Neural progenitor cell (in vitro differentiated cells): ENCODE measurements at regions not wholly inside any gene's neighbourhood (a gene's known extent, or its start where the extent isn't known, plus 50 kb on each side); places are given as distances from the start of the nearest gene placed in this dataset.

Experiments
- DNase-seq: peaks from one replicate; pipeline ENCODE4 v3.0.0-alpha.2; 2016; ENCODE audit warnings: low spot score
- H2AFZ ChIP-seq: fragments of 200-600 bp; sonication (generic); replicated peaks from 2 replicates; pipeline ENCODE4 v1.6.1; 2016; ENCODE audit warnings: antibody characterized with exemption
- H3F3A ChIP-seq: fragments of 200-600 bp; sonication (generic); 2 replicates; pipeline ENCODE4 v1.6.1; 2016; ENCODE audit warnings: antibody characterized with exemption, low read depth
- H3K27ac ChIP-seq: fragments of 200-600 bp; sonication (generic); 2 replicates; pipeline ENCODE4 v1.5.1; 2016; ENCODE audit warnings: mild to moderate bottlenecking
- H3K27me3 ChIP-seq: fragments of 200-600 bp; sonication (generic); 2 replicates; pipeline ENCODE4 v1.6.1; 2016; ENCODE audit warnings: mild to moderate bottlenecking, moderate library complexity
- H3K36me3 ChIP-seq: fragments of 200-600 bp; sonication (generic); 2 replicates; pipeline ENCODE4 v1.5.1; 2016
- H3K4me1 ChIP-seq: fragments of 200-600 bp; sonication (generic); 2 replicates; pipeline ENCODE4 v1.6.1; 2016; ENCODE audit warnings: mixed run types
- H3K4me2 ChIP-seq: fragments of 200-600 bp; sonication (generic); 2 replicates; pipeline ENCODE4 v1.6.1; 2016
- H3K4me3 ChIP-seq: fragments of 200-600 bp; sonication (generic); 2 replicates; pipeline ENCODE4 v1.5.1; 2016
- H3K79me2 ChIP-seq: fragments of 200-600 bp; sonication (generic); 2 replicates; pipeline ENCODE4 v1.6.1; 2016; ENCODE audit warnings: low read depth
- H3K9ac ChIP-seq: fragments of 200-600 bp; sonication (generic); 2 replicates; pipeline ENCODE4 v1.6.1; 2016
- H3K9me3 ChIP-seq: fragments of 200-600 bp; sonication (generic); 2 replicates; pipeline ENCODE4 v1.5.1; 2016; ENCODE audit warnings: low read depth
- H4K20me1 ChIP-seq: fragments of 200-600 bp; sonication (generic); 2 replicates; pipeline ENCODE4 v1.6.1; 2016; ENCODE audit warnings: low read depth
- H3K27ac Mint-ChIP-seq: 3 replicates; pipeline ENCODE4 v1.8.0; 2021; ENCODE audit warnings: mixed read lengths
- H3K27me3 Mint-ChIP-seq: 2 replicates; pipeline ENCODE4 v1.8.0; 2022; ENCODE audit warnings: low read depth, mild to moderate bottlenecking, inconsistent platforms, moderate library complexity, mixed read lengths; ENCODE audit not compliant: insufficient read depth
- H3K36me3 Mint-ChIP-seq: 3 replicates; pipeline ENCODE4 v1.8.0; 2021; ENCODE audit warnings: mixed read lengths
- H3K4me1 Mint-ChIP-seq: 3 replicates; pipeline ENCODE4 v1.8.0; 2021; ENCODE audit warnings: mixed read lengths
- H3K4me3 Mint-ChIP-seq: 3 replicates; pipeline ENCODE4 v1.8.0; 2021; ENCODE audit warnings: mild to moderate bottlenecking, moderate library complexity, mixed read lengths
- H3K9me3 Mint-ChIP-seq: 3 replicates; pipeline ENCODE4 v1.8.0; 2020; ENCODE audit warnings: mixed read lengths
- EZH2 ChIP-seq: fragments of 200-600 bp; sonication (generic); IDR thresholded peaks from 2 replicates; pipeline ENCODE4 v1.6.1; 2017; ENCODE audit warnings: antibody characterized with exemption, mild to moderate bottlenecking, moderate library complexity
- EZH2phosphoT487 ChIP-seq: fragments of 200-600 bp; sonication (generic); IDR thresholded peaks from 2 replicates; pipeline ENCODE4 v1.6.1; 2017; ENCODE audit warnings: antibody characterized with exemption
- TF ChIP-seq, protein P1 (sequence below): fragments of 200-600 bp; sonication (generic); IDR thresholded peaks from 2 replicates; pipeline ENCODE4 v1.5.1; 2017; ENCODE audit warnings: antibody characterized with exemption, mild to moderate bottlenecking

DNA sequence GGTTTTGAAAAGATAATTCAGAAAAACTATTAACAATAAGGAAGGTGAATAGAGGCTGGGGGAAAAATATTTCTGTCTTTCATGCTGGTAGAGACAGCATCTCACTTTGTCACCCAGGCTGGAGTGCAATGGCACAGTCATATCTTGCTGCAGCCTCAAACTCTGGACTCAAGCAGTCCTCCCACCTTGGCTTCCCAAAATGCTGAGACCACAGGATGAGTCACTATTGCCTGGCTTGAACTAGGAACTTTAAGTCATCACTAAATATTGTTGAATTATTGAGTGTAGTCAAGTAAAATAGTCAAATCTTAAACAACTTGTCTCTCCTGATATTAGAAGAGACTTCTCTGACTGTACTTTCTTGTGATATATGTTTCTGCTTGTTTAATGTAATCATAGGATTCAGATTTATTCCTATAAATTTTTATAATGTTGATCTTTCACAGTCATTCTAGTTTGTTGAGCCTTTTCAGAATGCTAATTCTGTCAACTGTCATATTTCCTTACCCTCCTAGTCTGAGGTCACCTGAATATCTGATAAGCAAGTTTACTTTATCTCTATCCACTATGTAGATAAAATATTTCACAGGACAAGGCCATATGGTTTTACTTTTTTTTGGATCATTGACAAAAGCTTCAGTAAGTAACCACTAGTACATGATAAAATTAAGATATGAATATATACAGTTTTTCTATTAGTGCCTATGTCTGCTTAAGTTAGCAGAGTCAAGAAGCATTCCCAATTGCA lies 1696.5 kb downstream of the MAT2B start:
- Histone ChIP-seq H3K27ac (no peak overlapping the region), H3K36me3 (no peaks in the 10 kb centered on the region), H3K4me2 (no peak overlapping the region), H2AFZ (no peak overlapping the region), H3K9ac (no peak overlapping the region), H3K79me2 (no peaks in the 10 kb centered on the region), H3F3A (no peaks in the 10 kb centered on the region), H3K4me1 (no peaks in the 10 kb centered on the region), H4K20me1 (no peaks in the 10 kb centered on the region), H3K9me3 (no peaks in the 10 kb centered on the region), H3K4me3 (no peak overlapping the region), H3K27me3 (no peaks in the 10 kb centered on the region)
- peaks cover 14% of the 10 kb centered on the region for H3K4me1 Mint-ChIP-seq
- no peak for DNase-seq
- no peak overlapping the region for H3K27ac Mint-ChIP-seq
- no peaks in the 10 kb centered on the region for H3K9me3 Mint-ChIP-seq
- no peaks in the 10 kb centered on the region for H3K27me3 Mint-ChIP-seq
- no peaks in the 10 kb centered on the region for H3K36me3 Mint-ChIP-seq
- H3K4me3 Mint-ChIP-seq, result no peak overlapping the region
- no peak for TF ChIP-seq EZH2
- TF ChIP-seq, protein P1, sequence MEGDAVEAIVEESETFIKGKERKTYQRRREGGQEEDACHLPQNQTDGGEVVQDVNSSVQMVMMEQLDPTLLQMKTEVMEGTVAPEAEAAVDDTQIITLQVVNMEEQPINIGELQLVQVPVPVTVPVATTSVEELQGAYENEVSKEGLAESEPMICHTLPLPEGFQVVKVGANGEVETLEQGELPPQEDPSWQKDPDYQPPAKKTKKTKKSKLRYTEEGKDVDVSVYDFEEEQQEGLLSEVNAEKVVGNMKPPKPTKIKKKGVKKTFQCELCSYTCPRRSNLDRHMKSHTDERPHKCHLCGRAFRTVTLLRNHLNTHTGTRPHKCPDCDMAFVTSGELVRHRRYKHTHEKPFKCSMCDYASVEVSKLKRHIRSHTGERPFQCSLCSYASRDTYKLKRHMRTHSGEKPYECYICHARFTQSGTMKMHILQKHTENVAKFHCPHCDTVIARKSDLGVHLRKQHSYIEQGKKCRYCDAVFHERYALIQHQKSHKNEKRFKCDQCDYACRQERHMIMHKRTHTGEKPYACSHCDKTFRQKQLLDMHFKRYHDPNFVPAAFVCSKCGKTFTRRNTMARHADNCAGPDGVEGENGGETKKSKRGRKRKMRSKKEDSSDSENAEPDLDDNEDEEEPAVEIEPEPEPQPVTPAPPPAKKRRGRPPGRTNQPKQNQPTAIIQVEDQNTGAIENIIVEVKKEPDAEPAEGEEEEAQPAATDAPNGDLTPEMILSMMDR, result no peak

DNA sequence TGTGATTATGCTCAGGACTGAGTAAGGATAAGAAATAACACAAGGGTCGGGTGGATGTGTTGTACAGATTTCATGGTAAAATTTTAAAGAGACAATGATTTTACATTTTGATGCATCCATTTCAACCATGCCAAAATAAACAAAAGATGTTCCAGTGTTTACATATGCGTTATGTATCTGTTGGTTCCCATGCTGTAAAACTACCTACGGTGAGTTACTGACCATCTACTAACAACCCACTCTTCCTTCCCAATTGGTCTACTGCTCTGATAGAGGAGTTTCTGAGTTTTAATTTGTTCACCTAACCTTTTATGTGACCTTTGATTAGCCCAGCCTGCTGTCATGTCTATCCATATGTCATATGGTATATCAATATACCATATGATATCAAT lies 1697.1 kb downstream of the MAT2B start:
- Histone ChIP-seq H3K27me3 (no peaks in the 10 kb centered on the region), H2AFZ (no peak overlapping the region), H3K36me3 (no peaks in the 10 kb centered on the region), H3K4me3 (no peak overlapping the region), H3K27ac (no peak overlapping the region), H3K4me2 (no peak overlapping the region), H4K20me1 (no peaks in the 10 kb centered on the region), H3K9me3 (no peaks in the 10 kb centered on the region), H3F3A (no peaks in the 10 kb centered on the region), H3K9ac (no peak overlapping the region), H3K79me2 (no peaks in the 10 kb centered on the region), H3K4me1 (no peaks in the 10 kb centered on the region)
- Mint-ChIP-seq H3K27me3 (no peaks in the 10 kb centered on the region), H3K4me1 (peaks cover 14% of the 10 kb centered on the region), H3K4me3 (no peak overlapping the region), H3K9me3 (no peaks in the 10 kb centered on the region), H3K27ac (no peak overlapping the region), H3K36me3 (no peaks in the 10 kb centered on the region)
- TF ChIP-seq, protein P1, result no peak
- TF ChIP-seq EZH2 (no peak), EZH2phosphoT487 (no peak)
- DNase-seq, result no peak

DNA sequence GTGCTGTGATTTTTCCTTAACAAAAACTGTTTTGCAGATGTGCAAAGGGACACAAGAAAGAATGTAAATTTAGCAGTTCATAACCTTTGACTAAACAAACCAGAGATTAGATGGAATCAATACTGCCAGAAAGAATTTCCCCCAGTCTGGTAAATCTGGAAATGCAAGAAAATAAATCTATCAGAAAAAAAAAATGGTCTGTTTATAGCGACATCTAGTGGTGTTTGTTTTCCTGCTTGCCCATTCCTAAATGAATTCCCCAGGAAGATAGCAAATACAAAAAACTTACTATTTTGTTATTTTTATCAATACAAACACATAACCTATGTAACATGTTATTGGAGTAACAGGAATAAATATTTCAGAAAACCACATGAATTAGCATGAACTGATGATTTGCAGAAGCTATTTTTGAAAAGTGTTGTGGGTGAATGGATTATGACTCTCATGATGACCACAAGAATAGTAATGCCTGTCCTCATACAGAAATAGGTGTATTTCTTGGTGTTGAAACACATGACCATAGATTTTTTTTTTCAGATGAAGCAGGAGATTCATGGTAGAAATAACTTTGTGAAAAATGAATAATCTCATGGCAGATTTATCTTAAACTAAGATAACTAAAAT lies 1703.8 kb downstream of the MAT2B start:
- no peak overlapping the region for H3K4me3 Mint-ChIP-seq
- Histone ChIP-seq H3K4me1 (no peaks in the 10 kb centered on the region), H3K27ac (no peak overlapping the region), H3K4me3 (no peak overlapping the region), H4K20me1 (no peaks in the 10 kb centered on the region), H3K9ac (no peak overlapping the region), H3K79me2 (no peaks in the 10 kb centered on the region), H3K4me2 (no peak overlapping the region), H3F3A (no peaks in the 10 kb centered on the region), H2AFZ (no peak overlapping the region), H3K36me3 (no peaks in the 10 kb centered on the region), H3K27me3 (no peaks in the 10 kb centered on the region), H3K9me3 (no peaks in the 10 kb centered on the region)
- H3K27ac Mint-ChIP-seq, result no peak overlapping the region
- H3K4me1 Mint-ChIP-seq, result peaks cover 18% of the 10 kb centered on the region
- DNase-seq, result peak; percentile 37
- H3K27me3 Mint-ChIP-seq, result no peaks in the 10 kb centered on the region
- no peaks in the 10 kb centered on the region for H3K9me3 Mint-ChIP-seq
- no peak for TF ChIP-seq EZH2phosphoT487
- TF ChIP-seq, protein P1, result peak; percentile 88
- no peaks in the 10 kb centered on the region for H3K36me3 Mint-ChIP-seq
